ENCODE measurements at regions not wholly inside any gene's neighbourhood (a gene's known extent, or its start where the extent isn't known, plus 50 kb on each side); places are given as distances from the start of the nearest gene placed in this dataset.

- TF ChIP-seq CTCF (IDR thresholded peaks at IDR 0.05; ENCODE audit: extremely low read depth in 1 of 2, insufficient read depth in 1 of 2, low read depth in 1 of 2, low read length in 2 of 2), result no peak
- no peak for TF ChIP-seq POLR2AphosphoS5 (IDR thresholded peaks at IDR 0.05; ENCODE audit: insufficient read depth, low read depth, low read length)
- no peak for TF ChIP-seq POLR2A (IDR thresholded peaks at IDR 0.05; ENCODE audit: low read depth, low read length)
- TF ChIP-seq MYC (IDR thresholded peaks at IDR 0.05; ENCODE audit: low read depth, low read length), result no peak
- TF ChIP-seq EZH2 (IDR thresholded peaks at IDR 0.05; ENCODE audit: borderline replicate concordance, low read depth, low read length, severe bottlenecking), result no peak
- TF ChIP-seq MAX (IDR thresholded peaks at IDR 0.05; ENCODE audit: insufficient read depth, insufficient read length), result no peak
- no peak for TF ChIP-seq GATA2 (IDR thresholded peaks at IDR 0.05; ENCODE audit: insufficient read depth, insufficient read length, low read depth, low read length)
- no peak for TF ChIP-seq FOS (IDR thresholded peaks at IDR 0.05; ENCODE audit: borderline replicate concordance, insufficient read depth, low read length)
- no peak for TF ChIP-seq JUN (IDR thresholded peaks at IDR 0.05; ENCODE audit: borderline replicate concordance, insufficient read depth, insufficient read length, low read depth)
These were observed 174.2 kb downstream of the DLL1 start for GRCh38 chr6:170116636-170117035.
